Fibroblast of skin of right quadriceps (primary cell): ENCODE measurements at regions not wholly inside any gene's neighbourhood (a gene's known extent, or its start where the extent isn't known, plus 50 kb on each side); places are given as distances from the start of the nearest gene placed in this dataset.
A peak's percentile ranks its signal among the peaks of the same experiment; 100 is the strongest.

Source experiments
- DNase-seq: peaks from one replicate; pipeline ENCODE4 v3.0.0-alpha.2; 2013

DNA sequence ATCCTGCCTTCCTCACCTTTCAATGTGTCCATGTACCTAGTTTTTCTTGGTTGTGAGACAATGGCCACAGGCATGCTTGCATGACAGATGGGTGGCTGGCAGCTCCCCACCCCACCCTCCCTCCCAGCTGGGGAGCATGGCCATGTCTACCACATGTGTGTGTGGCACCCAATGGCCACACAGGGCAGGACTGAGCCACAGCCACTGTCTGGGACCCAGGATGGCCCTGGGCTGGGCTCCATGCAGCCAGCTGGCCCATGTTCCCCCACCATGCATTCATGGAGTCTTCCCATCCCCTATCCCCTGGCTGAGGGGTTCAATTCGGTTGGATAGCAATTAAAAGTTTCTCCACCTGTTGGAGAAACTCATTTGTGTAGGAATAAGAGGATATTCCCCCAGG, 566.0 kb upstream of the USP15 start:
- no peak for DNase-seq

DNA sequence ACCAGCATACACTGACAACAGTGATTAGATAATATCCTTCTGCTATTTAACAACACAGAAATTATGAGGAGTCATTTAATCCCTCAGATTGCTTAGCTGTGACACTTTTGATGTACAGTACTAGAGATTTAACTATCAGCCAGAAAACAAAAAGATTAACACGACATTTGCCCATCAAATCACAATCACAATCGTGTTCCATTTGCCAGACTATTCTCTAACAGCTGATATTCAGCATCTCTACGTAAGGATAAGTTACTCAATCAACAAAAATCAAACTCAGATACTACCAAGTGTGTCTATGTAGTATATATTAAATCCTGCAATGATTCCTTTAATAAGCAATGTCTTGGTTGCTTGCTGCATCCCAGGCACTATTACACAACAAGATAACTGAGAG, 558.7 kb upstream of the USP15 start:
- DNase-seq, result no peak

DNA sequence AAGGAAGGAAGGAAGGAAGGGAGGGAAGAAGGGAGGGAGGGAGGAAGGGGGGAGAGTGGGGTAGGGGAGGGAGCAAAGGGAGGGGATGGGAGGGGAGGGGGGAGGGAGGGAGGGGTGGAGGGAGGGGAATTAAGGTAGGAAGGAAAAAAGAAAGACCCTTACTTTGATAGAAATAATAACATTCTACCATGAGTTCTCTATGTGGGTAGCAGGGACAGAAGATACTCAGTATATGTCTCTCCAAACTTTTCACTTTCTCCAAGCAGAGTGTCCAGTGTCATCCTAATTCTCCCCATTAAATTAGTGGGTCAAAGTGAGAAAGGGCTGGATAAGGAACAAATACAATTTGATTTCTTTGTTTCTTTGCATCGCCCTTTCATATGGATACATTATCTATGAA, 553.4 kb upstream of the USP15 start:
- no peak for DNase-seq

DNA sequence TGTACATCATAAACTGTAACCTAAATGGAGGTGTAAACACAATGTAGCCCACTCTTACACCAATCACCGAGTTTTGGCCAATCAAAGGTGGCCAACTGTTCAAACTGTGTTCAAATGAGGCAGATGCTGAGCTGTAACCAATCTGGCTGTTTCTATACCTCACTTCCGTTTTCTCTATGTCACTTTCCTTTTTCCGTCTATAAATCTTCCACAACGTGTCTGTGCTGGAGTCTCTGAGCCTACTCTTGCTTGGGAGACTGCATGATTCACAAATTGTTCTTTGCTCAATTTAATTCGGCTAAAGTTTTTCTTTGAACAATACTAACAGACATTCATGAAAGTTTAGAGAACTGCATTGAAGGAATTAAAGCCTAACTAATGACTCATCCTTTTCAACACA, 547.1 kb upstream of the USP15 start:
- peak; percentile 11 for DNase-seq

DNA sequence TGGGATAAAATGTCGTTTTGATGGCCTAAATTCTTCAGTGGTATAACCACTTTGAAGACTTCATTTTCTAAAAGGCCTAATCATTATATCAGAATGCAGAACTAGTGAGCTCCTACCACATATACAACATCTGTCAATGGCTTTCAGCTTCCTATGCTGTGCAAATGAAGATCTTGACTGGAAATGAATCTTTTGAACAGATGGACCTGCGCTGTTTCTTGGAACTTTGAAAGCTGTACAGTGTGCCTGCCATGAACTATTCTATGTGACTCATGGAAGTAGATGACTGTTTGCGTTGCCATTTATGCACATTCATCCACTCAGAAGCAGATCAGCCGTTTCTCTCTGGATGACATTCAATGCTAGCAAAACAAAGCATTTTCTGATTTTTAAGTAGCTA, 542.2 kb upstream of the USP15 start:
- no peak for DNase-seq

DNA sequence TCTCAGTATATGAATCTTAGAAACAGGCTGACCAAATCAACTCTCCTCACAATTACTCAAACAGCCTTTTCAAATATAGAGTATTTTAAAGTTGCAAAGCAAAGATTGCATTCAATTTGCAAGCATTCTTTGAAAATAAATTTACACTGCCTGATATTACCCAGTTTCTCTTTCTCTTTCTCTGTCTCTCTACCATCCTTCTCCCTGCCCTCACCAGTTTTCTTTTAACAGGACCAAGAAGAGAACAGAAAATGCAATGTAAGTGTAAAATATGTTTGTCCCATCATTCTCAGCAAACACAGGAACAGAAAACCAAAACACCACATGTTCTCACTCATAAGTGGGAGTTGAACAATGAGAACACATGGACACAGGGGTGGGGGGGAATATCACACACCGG, 520.3 kb upstream of the USP15 start:
- no peak for DNase-seq

DNA sequence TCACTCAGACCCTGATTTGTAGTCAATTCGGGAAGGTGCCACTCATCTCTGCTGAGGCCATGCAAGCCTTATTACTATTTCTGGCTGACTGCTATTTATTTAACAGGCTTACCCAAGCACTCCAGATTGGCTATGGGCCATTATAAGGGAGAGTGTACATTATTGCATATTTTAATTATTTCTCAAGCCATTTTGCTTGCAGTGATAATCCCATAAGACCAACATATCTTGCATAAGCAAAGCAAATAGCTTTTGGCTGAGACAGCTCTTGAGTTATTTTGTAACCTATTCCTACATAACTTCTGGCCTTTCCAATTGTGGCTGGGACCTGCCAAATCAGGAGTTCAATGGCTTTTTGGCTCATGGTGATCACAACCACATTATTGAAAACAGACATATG, 509.6 kb upstream of the USP15 start:
- DNase-seq, result peak; percentile 67

DNA sequence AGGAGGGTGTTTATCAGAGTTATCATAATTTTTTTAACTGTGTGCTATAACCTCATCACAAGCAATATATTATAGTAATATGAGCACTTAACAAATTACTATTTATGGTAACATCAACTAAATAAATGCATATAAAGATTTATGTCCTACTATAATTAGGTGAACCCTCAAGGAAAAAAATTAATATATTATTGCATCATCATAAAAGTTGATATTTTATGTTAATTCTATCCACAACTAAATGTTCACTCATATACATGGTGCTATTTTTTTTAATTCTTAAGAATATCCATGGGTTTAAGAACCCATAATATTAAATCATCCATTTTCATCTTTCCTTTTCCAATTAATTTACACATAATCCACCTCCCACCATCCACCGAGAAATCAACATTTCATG, 506.0 kb upstream of the USP15 start:
- no peak for DNase-seq

DNA sequence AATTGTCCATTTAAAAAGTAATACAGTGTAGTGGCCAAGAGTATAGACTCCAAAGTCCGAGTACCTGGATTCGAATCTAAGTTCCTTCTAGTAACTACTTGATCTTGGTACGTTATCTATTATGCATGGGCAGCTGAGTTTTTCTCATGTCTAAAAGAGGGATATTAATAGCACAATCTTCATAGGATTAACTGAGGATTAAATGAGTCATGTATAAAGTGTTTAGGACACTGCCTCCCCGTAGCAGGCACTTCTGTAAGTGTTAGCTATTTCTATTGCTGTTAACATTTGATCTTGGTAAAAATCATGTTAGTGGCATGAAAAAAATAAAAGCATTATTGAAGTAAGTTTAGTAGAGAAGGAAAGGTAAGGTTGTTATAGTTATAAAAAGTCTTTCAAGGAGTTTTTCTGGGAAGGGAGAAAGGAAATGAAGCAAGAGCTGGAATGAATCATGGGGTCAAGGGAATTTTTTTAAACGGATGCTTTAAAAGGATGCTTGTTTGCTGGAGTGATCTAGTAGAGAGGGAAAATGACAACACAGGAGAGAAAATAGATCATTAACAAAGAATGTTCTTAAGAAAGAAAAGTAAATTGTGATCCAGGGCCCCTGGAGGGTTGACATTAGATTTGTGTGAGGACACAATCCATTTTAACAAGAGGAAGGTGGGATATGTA, 502.2 kb upstream of the USP15 start:
- DNase-seq, result peak; percentile 61

DNA sequence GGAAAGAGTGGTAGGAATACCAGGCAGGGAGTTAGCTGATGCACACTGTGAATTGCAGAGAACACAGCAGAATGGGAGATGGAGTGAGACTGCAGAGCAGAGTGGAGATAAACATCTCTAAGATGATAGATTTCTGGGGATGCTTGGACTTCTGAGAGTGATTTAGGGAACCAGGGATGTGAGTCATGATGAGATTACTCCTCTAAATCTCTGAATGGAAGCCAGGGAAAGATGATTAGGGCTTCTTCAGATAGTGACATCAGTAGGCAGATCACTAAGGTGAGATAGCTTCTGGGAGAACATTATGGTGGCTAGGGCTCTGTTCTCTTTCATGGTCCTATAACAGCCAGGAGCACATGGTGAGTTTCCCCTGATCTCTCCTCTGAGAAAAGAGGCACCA, 501.5 kb upstream of the USP15 start:
- peak; percentile 65 for DNase-seq

DNA sequence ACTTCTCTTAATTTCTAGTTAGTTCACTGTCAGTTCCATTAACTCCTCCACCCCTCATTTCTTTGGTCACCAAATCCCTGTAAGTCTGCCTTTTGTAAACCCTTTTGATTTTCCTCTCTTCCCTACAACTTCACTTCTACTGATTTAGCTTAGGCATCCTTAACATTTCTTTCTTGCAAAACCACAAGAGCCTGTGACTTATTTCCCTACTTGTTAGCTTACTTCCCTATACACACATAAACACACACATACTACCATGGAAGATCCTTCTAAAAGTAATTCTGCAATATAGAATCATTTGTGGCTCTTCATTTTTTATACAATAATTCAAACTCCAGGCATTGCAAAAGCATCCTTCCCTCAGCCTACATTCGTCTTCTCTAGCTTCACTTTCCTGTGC, 494.3 kb upstream of the USP15 start:
- no peak for DNase-seq

DNA sequence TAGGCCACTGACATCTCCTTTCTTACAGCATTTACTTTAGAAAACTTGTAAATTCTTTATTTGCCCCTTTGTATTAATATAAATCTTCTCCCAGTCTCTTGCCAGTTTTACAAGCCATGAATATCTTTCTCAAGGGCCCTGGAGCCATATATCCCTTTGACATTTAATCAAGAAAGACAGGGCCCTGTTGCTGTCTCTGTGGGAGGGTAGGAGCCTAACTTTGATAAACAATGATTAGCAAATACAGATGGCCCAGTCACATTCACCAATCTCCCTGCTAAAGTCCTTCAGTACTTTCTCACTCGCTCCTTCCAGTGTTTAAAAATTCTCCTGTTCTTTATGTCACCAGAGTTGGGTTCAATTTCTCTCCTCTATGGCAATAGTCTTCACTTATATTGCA, 479.8 kb upstream of the USP15 start:
- no peak for DNase-seq

DNA sequence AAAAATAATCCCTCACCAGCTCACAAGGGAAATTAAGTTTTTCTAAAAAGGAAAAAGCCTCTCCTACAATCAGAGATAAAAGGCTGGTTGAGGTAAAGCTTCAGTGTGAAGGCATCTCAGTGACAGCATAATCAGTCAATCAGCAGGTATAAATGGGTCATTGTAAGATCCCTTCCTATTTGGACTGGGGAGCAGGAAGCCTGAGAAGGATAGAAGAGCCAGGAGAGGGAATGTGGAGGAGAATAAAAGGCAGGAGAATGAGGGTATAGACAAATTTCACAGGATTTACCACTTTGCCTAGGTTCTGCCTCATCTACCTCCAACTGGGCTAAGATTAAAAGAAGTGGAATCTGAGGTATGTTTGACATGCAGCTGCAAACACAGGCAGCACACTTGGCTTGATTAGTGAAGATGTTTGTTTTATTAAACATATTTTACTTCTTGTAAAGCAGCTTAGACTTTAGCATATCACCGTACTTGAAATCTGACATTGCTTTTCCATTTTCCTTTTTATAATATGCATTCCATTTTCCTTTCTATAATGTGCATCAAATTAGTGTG, 479.1 kb upstream of the USP15 start:
- no peak for DNase-seq

DNA sequence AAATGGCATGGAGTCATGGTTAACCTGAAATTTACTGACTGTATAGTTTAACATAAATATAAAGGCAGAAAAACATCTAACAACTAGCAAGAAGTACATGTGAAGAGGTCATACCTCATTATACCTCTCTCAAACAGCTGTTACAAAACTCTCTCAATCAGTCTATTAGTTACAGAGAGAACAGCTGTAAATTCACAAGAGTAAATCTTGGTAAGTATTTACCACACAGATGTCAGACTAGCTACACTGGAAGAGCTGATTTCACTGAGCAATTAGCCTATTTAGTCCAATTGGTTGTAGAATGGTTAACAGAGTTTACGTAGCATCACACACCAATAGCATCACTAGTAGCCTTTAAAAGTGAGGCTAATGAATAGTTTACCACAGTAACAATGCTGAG, 463.4 kb upstream of the USP15 start:
- no peak for DNase-seq

DNA sequence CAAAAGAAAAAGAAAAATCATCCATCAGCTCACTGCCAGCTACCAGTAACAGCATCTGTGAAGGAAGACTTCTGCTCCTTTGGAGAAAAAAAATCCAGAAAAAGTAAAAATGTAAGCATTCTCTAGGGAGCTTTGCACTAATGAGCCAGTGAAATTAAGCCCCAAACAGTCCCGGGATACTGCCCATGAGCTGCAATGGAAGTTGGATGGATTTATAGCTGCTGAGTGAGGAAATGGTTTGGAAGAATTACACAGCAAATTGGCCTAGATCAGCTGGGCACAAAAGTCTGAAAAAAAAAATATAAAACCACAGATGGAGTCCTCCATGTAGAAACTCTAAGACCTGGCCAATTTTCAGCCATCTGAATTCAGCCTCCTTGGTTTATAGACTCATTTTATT, 462.9 kb upstream of the USP15 start:
- DNase-seq, result no peak

DNA sequence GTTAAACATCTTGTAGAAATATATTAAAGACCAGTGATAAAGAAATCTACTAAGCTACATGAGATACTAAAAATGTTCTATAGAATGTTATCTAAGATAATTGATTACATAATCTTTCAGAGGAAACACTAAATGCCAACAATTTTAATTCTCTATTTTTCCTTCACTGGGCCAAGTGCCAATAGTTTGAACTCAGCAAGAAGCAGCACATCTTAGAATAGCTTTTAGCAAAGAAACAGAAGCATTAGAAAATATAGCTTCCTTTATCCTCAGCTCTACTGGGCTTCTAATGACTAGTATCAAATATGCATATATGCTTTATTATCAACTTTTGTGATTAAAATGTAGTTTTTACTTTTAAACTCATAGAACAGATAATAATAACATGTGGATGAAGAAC, 461.4 kb upstream of the USP15 start:
- DNase-seq, result no peak

DNA sequence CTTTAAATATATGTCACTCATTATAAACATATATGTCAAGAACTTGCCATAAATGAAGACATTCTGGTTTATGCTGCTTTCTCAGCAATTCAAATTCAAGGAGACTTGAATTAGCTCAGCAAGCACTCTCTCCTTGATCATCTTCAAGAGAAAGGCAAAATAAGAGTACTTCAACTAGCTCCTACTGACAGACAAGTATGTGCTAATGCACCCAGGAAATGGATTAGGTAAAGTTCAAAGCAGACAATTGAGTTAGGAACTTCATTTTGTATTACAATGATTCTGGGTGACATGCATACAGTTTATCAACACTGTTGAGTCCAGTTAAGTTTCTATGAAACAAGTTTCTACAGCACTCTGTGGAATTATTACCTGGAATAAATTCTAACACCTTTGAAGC, 455.9 kb upstream of the USP15 start:
- no peak for DNase-seq

DNA sequence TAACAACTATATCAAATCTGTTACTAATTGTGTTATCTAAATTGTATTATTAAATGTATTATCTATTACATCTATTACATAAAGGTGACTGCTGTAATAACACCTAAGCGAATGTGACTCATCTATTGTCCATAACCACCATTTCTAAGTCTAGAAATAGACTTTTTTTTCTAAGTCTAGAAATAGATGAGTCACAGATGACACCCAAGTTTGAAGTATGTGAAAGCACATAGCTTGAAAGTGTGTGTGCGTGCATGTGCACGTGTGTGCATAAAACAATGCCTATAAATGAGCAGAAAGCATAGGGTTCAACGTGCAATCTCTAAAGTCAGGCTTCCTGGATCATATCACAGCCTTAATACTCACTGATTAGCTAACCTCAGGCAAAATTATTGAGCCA, 451.3 kb upstream of the USP15 start:
- DNase-seq, result peak; percentile 17

DNA sequence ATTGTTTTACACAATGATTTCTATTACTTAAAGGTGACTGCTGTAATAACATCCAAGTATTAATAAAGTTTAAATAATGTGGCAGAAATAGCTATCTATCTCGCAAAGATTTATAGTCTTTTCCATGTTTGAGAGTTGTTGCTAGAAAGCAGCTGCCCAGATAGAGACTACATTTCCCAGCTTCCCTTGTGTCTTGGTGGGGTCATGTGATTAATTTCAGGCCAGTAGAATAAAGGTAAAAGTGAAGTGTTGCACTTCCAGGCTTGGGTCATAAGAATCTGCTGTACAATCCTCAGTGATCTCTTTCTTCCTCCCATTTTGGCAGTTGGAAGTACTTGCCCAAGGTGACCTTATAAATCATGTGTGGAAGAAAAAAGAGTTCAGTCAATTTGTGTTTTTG, 449.7 kb upstream of the USP15 start:
- no peak for DNase-seq

DNA sequence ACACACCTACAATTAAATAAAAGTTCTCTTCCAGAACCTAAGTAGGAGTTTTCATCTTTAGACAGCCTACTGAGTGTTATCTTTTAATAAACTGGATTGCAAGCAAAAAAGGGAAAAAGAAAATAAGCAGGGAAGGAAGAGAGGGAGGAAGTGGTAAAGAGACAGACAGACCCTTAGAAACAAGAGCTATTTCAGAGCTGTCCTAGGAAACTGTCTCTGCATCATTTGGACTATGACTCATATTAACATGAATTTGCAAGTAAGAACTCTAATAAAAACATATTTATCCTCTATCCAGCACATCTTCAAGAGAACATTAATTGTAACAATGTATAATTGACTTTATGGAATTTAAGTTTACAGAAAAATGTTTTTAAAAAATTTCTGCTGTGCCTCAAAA, 438.8 kb upstream of the USP15 start:
- no peak for DNase-seq

DNA sequence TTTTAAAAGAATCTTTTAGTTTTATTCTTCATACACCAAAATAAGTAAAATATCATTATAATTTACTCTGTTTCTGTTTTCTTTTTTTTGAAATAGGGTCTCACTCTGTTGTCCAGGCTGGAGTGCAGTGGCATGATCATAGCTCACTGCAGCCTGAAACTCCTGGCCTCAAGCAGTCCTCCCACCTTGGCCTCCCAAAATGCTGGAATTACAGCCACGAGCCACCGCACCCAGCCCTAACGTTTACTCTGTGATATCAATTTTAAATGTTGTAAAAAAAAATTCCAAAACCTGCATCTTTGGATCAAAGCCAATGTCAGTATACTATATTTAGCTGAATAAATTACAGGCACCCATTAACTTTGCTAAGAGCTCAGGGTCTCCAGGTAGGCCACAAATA, 437.1 kb upstream of the USP15 start:
- no peak for DNase-seq

DNA sequence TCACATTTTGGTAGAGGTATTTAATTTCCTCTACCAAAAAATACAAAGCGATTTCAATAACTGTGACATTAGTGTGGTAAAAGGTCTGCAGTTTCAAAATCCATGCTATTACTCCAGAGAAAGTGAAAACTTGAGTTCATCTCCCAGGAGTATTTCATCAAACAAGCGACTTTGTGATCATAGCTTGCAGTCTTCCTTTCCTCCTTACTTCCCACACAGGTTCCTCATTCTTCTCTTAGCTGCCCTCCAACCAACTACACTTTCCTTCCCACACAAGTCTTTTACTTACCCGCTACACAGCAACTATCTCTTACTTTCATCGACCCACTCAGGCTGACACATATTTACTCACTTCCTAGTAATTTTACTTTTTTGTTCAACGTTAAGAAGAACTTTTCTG, 413.4 kb upstream of the USP15 start:
- no peak for DNase-seq

DNA sequence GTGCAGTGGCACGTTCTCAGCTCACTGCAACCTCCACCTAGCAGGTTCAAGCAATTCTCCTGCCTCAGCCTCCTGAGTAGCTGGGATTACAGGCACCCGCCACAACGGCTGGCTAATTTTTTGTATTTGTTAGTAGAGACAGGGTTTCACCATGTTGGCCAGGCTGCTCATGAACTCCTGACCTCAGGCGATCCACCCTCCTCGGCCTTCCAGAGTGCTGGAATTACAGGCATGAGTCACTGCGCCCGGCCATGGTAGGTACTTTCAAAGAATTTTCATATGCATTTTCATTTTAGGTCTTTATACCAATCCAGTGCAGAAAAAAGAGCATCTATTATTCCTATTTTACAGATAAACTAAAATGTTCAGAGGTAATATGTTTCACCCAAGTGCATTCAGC, 411.3 kb upstream of the USP15 start:
- no peak for DNase-seq

DNA sequence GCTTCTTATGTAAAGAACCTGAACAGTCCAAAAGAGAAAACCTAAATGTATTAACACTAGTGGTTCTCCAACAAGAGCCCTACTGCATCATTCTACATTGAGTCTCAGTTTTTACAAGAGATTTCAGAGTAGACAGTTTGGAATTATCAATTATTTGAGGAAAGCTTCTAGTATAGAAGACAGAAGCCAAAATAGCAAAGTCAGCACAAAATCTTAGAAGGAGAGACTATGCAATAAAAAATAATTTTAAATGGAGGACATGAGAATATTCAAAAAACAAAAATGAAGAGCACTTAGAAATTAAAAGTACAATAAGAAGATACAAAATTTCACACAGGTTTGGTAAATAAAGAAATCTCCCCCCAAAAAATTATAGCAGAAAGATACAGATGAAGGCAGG, 406.3 kb upstream of the USP15 start:
- DNase-seq, result no peak

DNA sequence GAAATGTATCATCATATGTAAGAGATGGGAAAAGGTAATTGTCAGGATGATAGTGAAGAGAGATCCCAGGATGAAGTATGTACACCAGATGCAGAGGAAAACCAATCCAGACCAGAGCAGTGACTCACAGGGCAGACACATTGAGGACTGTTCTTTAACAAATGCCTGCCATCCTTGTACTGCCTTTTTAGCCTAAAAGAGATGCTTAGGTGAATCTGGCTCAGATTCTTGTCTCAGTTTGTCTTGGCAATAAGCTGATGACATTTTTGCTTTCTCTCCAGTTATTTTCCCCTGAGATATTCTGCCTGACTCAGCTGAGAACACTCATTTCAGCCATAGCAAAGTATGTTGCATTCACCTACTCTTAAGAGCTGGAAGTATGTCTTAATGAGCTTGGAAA, 405.3 kb upstream of the USP15 start:
- DNase-seq, result peak; percentile 33

DNA sequence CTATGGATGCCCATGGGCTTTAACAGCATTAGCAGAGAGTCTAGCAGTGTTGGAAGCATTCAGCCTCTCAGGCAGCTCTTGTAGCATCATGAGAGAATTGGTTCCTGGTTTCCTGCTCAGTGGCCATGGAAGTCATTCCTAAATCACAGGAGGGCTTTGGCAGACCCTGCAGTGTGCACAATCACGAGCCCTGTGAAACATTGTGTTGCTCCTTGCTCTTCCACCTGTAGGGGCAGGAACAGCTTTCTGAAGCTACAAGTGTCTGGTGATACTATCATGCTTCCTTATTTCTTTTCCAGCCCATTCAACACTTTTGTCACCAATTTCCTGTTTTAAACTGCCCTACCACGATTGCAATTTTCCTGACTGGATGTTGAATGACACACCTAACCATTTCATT, 402.2 kb upstream of the USP15 start:
- no peak for DNase-seq
